ENCODE measurements at regions not wholly inside any gene's neighbourhood (a gene's known extent, or its start where the extent isn't known, plus 50 kb on each side); places are given as distances from the start of the nearest gene placed in this dataset.

DNA sequence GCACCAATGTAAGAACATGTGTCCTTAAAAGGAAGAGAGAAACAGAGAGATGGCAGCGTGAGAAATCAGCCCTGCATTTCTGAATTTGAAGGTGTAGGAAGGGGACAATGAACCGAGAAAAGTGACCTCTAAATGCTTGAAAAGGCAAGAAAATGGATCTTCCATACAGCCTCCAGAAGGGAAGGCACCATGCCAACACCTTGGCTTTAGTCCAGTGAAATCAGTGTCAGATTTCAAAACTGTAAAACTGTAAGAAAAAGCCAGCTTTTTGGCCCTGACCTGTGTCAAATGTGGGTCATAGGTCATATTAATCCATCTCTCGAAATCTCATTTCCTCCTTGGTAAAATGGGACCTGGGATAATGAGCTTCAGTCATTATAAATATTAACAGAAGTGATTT lies 762.3 kb downstream of the DCDC2C start:
- no peak for DNase-seq (ENCODE audit: low spot score)

DNA sequence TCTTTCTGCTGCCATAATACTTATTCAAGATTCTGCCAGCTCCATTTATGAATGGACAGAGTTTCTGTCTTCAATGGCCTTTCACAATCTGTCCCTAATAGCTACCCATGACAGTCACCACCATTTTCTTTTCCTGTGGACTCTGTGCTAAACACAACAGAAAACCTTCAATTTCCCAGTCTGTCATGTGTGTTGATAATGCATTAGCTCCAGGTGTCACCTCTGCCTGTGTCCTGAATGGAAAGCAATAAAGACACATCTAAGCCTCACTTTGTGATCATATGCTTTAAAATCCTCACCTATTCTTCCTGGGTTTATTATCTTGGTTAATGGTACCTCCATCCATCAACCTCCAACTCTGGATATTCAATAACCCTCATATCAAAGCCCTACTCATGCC lies 772.2 kb downstream of the DCDC2C start:
- no peak for DNase-seq (ENCODE audit: low spot score)

DNA sequence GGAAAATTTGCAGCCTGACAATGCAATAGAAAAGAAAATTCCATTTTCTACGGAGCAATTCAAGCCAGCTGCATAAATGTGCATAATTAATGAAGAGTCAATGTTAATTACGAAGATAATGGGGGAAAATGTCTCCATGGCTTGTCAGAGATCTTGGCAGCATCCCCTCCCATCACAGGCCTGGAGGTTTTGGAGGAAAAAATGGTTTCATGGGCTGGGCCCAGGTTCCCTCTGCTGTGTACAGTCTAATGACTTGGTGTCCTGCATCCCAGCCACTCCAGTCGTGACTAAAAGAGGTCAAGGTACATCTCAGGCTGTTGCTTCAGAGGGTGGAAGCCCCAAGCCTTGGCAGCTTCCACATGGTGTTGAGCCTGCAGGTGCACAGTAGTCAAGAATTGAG lies 779.7 kb downstream of the DCDC2C start:
- DNase-seq (ENCODE audit: low spot score): no peak

DNA sequence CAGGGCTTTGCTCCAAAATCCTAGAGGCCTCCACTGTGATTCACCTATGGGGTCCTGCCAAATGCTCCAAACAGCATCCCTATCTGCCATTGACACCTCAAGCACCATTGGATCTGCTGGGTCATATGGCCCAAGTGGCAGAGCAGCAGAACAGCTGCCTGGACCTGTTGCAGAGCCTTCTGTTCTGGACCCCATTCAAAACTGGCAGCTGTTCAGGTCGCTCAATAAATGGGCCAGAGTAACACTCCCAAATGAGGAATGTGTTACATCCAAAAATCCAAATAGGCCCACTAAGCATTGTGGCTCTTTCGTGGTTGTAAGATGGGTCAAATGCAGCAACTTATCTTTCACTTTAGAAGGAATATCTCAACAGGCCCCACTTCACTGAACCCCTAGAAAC lies 783.6 kb downstream of the DCDC2C start:
- DNase-seq (ENCODE audit: low spot score): no peak

DNA sequence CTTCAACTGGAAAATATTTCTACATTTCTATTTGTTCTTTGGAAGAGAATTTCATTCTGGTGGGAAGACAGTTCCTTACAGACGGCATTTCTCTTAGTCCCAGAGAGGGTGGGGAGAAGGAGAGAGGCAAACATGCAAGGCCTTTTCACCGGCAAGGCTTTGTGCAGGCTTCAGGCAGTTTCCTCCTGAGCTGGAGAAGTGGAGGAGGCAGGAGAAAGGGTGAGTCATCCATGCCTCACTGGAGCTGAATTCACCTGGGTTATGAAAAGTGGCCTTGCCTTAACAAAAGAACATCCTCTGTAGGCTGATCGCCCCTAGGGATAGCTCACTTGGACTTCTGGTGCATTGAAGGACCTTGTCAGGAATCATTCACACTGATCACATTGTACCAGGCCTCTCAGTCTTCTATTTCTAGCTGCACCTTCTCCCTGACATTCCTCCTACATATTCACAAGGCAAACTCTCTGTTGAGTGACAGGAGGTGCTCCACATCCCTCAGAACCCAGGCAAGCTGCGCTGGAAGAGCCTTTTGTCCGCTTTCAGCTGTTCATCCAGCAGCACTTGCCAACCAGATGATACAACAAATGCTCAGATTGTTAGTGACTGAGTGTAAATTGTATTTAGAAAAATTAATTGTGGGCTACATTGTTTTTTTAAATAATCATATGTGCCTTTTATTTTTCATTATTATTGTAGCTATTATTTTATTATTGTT lies 796.1 kb downstream of the DCDC2C start:
- no peak for DNase-seq (ENCODE audit: low spot score)

DNA sequence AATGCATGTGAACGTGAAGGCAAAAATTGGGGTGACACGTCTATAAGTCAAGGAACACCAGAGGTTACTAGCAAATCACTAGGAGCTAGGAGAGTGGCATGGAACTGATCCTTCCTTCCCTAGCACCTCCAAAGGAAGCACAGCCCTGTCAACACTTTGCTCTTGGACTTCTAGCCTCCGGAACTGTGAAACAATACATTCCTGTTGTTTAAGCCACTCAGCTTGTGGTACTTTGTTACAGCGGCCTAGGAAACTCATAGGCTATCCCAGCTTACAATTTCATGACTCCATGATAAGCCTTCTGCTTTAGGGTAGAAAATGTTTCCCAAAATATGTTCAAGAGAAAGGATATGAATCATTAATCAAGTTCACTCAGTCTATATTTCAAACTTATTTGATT lies 798.1 kb downstream of the DCDC2C start:
- no peak for DNase-seq (ENCODE audit: low spot score)

DNA sequence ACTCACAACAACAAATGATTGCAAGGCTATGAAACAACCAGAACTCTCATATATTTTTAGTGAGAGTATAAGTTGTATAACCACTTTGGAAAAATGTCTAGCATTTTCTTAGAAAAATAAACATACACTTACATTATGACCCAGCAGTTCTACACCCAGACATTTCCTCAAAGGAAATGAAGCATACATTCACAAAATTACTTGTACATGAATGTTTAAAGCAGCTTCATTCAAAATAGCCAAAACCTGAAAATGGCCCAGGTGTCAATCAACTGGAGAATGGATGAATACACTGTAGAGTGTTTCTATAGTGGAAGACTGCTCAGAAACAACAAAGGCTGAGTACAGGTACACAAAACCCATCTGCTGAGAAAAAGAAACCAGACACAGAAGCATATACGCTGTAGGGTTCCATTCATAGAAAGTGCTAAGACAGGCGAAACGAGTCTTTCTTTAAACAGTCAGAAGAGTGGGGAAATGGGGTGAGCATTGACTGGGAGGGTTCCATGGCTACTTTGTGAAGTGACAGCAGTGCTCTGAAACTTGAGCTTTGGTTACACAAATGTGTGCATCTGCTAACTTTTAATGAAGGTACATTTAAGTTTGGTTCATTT lies 799.0 kb downstream of the DCDC2C start:
- no peak for DNase-seq (ENCODE audit: low spot score)

DNA sequence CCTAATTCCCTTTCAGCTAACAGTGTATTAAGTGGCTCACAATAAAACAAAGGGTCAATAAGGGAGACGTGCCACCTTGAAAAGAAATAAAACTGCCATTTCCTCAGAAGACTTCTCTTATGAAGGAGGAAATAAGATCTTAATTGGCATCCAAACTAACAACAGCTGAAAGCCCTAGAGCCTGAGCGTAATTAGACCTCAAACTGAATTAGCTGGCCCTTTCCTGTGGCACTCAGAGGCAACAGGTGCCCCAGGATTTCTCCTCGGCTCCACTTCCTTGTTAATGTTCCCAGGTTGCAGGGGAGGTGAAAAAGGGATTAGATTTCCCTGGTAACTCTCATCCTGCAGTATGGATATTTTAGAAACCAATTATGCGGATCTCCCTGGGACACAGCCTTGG lies 804.3 kb downstream of the DCDC2C start:
- DNase-seq (ENCODE audit: low spot score): no peak

DNA sequence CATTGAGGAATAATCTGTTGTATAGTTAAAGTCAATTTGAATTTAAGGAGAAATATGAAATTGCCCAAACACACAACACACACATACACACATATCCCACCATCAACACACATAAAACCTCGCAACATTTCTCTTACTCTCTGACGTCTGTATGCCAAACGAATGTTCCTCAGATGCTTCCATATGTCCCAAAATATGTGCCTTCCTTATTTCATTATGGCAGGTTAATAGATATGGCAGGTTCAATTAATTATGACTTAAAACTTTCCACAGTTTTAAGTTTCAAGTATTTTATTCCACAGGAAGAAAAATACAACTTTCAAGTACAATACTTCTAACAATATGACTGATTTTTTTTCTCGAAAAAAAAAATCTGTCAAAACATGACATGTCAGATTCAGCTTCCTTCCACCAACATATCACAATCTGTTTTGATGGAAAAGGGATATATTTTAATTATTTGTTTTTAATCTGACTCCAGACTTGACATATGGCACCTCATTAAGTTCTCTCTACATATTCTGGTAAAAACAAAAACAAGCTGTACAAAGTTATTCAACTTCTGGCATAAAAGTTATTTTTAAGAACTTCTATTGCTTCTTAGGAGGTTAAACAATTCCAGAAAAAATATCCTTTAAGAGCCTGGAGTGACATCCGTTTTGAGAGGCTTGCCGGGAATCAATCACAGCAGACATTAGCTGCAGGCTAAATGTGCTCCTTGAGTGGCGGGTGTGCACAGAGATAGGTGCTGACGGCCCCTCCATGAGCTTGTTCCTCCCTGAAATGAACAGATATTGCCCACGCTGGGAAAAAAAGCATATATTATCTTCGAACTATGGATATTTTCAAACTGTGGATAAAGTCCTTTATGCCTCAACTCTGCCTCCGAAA lies 812.7 kb downstream of the DCDC2C start:
- no peak for DNase-seq (ENCODE audit: low spot score)

DNA sequence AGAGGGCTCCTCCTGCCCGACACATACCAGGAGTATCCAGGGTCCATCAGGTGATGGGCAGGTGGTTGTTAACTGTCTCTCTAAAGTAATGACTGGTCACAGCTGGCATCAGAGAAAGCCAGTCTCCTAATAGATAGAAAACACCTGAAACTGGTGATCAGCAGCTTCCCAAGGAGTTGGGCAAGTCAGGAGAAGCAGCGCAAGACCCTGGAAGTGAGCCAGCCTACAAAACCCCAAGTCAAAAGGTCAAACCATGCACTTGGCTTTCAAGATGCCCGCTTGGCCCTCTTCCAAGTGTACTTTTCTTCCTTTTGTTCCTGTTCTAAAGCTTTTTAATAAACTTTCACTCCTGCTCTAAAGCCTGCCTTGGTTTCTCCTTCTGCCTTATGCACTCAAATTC lies 815.2 kb downstream of the DCDC2C start:
- no peak for DNase-seq (ENCODE audit: low spot score)

DNA sequence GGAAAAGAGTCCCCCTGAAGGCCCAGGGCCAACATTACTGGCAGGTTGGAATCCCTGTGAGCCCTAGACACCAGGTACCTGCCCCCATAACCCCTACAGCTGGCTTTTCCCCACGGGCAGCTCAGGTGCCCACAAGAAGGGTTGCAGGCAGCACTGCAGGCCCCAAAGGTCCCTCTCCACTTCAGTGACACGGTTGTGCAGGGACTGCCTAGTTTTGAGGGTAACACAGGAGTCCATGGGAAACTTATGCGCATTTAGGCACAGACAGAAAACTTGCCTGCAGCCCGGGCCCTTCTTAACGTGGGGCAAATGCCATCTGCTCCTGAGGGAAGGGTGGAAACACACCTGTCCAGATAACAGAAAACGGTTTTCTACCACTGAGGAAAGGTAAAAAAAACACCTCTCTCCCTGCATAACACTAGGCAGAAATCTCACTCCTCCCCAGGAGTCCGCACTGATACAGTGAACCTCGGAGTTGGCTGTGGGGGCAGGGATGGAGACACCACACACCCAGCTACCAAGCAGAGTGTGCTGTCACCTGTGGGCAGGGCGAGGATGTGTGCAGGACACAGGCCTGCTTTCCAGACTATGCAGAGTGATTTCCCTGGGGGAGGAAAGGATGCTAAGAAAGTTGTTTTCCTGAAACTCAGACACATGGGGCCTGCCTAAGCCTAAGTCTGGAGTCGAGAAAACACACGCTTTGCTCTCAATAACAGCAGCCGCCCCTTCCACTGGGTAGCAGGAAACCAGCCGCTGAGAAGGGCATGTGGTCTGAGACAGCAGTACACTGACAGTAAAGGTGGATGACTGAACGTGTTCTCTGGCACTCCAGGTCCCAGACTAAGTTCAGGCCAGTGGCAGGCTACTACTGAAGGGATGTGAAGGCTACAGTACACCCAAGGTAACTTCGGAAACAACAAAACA lies 819.4 kb downstream of the DCDC2C start:
- no peak for DNase-seq (ENCODE audit: low spot score)

DNA sequence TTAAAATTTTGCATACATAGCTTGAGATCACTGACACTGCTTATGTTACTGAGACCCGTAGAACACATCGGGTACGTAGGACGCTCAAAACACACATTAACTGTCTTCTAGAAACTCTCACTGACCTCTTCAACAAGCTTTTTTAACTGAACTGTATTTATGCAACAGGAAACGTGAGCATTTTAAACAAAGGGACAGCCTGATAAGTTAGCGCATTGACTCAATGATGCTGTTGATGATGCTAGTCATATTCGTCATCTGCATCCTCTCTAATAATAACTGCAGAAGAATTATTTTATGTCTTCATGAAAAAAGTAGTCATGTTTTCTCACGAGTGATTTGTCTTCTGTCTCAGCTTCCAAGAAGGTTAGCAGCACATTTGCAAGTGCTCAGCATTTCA lies 824.0 kb downstream of the DCDC2C start:
- no peak for DNase-seq (ENCODE audit: low spot score)

DNA sequence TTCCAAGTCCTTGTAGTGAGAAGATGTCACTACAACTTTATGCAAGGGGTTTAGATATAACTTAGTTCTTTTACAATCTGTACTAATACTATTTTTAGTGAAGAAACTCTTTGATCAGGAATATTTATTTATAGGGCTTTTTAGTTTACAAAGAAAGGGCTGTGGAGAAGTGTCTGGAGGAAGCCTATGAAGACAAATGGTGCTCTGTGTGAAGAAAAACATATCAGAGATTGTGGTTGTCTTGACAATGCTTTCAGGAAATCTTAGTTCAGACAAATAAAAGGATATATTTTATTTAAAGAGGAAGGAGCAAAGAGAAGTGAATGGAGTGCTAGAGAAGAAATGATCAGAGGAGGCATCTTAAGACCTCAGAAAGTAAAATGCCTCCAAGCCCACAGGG lies 824.9 kb downstream of the DCDC2C start:
- no peak for DNase-seq (ENCODE audit: low spot score)

DNA sequence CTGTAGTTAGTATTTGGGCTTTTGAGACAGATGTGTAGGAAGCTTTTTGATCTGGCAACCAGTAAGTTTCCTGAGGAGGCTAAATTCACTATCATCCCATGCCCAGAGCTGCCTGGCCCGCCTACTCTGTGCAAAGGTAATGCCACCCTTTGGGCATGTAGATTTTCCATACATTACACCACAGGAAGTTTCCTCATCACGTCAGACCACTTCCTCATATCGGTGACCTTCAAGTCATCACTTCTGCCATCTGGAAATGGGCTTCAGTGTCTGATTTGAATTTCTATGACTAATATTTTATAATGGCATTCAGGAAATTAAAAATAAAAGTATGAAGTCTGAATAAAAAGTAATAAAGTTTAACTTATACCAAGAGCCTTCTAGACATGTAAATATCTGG lies 825.4 kb downstream of the DCDC2C start:
- DNase-seq (ENCODE audit: low spot score): no peak

DNA sequence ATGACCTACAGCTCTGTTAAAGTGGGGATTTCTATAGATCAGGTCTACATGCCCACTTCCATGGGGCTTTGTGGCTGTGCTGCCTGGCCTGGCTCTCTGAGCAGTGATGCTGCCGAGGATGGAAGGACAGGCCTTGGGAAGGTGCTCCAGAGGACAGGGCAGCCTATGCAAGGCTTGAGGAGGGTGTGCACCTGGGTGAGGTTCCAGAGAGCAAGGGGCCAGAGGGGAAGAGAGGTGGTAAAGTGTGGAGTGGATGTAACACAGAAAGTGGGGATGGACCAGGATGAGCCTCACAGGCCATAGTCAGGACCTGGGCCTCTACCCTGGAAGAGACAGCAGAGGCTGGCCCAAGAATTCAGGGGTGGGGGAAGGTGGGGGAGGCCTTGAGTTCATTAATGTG lies 826.4 kb downstream of the DCDC2C start:
- DNase-seq (ENCODE audit: low spot score): no peak

DNA sequence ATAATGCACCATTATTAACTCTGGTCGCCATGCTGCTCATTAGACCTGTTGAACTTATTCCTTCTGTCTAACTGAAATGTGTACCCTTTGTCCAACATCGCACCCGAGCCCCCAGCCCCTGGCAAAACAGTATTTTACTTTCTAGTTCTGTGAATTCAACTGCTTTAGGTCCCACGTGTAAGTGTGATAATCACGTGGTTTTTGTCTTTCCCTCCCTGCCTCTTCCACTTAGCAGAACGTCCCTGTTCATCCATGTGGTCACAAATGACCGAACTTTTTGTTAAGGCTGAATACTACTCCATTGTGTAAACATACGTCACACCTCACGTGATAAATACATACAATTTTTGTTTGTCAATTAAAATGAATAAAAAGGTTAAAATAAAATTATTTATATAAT lies 826.9 kb downstream of the DCDC2C start:
- no peak for DNase-seq (ENCODE audit: low spot score)

DNA sequence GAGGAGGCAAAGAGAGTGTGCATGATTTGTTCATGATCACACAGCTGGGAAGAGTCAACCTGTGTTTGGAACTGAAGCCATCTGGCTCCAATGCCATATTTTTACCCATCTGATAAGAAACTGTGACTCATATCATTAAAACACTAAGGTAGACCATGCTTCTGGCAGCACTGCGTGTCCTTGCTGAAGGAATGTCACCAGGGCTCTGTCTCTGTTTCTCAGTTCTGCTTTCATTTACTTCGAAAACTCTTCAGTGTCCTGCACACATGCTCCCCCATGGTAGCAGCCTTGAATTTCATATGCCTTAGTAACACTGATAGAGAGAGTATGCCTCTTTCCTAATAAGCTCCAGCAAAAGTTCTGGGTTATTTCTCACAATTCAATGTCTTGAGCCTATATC lies 830.4 kb downstream of the DCDC2C start:
- no peak for DNase-seq (ENCODE audit: low spot score)

DNA sequence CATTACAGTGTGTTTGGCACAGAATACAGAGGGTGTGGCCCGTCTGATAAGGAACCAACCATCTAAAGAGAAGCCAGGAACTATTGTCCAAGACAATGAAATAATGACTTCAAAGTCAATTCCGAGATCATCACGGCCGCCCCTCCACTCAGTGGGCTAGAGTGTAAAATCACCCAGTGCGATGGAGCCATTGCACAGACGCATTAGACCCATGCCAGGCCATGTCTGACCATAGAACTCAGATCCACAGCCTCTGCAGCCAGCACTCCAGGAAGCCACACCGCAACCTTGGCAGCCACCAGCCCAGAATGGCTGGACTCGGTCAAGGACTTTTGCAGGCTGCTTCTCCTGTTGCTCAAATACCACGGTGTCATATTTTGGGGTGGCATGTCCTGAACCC lies 835.7 kb downstream of the DCDC2C start:
- DNase-seq (ENCODE audit: low spot score): no peak

DNA sequence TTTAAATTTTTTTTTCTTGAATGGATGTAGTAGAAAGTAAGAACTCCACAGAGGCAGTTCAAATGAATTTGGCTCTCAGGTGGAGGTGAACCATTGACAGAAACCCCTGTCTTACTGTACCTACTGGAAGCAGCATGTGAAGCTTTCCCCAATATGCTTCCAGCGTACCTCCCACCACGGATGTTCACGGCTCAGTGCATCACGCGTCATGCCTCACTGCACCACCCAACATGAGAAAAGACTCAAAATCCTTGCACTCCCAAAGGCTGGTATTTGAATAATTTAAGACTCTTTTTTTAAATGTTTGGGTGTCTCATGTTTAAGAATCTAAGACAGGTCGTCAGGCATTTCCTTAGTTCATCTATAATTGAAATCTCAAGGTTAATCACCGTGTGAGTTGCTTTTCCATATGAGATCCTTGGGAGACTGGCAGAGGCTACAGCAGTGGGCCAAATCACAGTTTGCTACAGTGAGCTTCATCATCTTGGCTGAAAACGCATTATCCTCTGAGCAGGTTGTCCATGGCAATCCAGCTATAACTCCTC lies 846.4 kb downstream of the DCDC2C start:
- DNase-seq (ENCODE audit: low spot score): no peak

DNA sequence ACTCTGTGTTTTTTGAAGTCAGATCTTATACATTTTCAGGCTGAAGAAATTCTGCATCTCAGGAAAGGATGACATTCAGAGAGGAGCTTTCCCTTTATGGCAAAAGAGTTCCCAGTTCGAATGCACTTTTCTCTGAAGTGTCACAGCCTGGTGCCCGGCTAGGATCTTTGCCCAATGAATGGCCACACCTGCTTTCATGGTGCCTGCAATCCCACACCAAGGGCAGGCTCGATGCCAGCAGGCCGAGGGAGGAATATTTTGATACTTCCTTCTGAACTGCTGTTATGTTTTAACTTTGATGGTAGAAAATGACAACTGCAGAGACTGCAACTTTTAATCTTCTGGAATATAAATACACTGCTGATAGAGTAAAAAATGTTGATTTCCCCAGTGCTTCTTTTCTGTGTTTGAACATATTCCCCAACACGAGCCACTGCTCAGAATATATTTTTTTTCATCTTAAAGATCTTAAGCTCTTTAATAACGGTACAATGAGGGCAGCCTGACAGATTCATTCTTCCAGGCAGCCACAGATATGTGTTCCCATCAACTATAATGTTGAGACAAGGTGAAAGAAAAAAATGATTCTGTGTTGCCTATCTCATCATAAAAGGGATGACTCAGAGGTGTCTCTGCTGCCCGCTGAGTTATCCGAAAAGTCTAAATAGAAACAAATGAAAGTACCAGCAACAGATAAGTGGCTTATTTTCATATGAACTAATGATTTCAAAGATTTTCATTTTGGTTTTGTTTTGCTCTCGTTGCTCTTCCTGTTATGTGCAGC lies 848.5 kb downstream of the DCDC2C start:
- no peak for DNase-seq (ENCODE audit: low spot score)

Data from mesenteric fat pad (tissue), 1 donor.